H1 (cell line): ENCODE measurements at regions not wholly inside any gene's neighbourhood (a gene's known extent, or its start where the extent isn't known, plus 50 kb on each side); places are given as distances from the start of the nearest gene placed in this dataset.

ENCODE experiments used
- CTCF ChIA-PET: fragments of 300-600 bp; sonication (Branson Sonifier 250); formaldehyde crosslinking; loops from one replicate; lab custom pipeline; 2021; ENCODE audit not compliant: partially characterized antibody; lab: Charles Lee
- POLR2A ChIA-PET: fragments of 300-600 bp; sonication (Branson Sonifier 250); formaldehyde crosslinking; loops from one replicate; lab custom pipeline; 2021; ENCODE audit warnings: inconsistent platforms; ENCODE audit not compliant: partially characterized antibody; lab: Charles Lee
- DNase-seq, 2 experiments: peaks; one replicate each; pipeline versions ENCODE4 v3.0.0 to v3.0.0-alpha.2; 2010 to 2022; ENCODE audit warnings: low spot score in 2 of 2, low read depth in 1 of 2, mixed read lengths in 1 of 2
- FAIRE-seq: peaks from 2 replicates; lab custom pipeline; 2011; peaks lifted over from hg19 to GRCh38; lab: Jason Lieb, UNC
- H2AFZ ChIP-seq: 2 replicates; pipeline ENCODE4 v1.8.1; 2012; ENCODE audit warnings: low read length, inconsistent platforms
- H2AK5ac ChIP-seq: 2 replicates; pipeline ENCODE4 v1.6.1; 2013; ENCODE audit warnings: low read depth, low read length
- H2BK120ac ChIP-seq: replicated peaks from 2 replicates; pipeline ENCODE3; 2013; ENCODE audit warnings: low read depth, low read length, inconsistent platforms
- H2BK12ac ChIP-seq: 2 replicates; pipeline ENCODE4 v1.6.1; 2013; ENCODE audit warnings: low read depth, low read length
- H2BK15ac ChIP-seq: 2 replicates; pipeline ENCODE4 v1.6.1; 2013; ENCODE audit warnings: low read length
- H2BK20ac ChIP-seq: 2 replicates; pipeline ENCODE4 v1.6.1; 2013; ENCODE audit warnings: low read length
- H2BK5ac ChIP-seq: 2 replicates; pipeline ENCODE4 v1.6.1; 2013; ENCODE audit warnings: low read depth, low read length
- H3K14ac ChIP-seq: 2 replicates; pipeline ENCODE4 v1.6.1; 2013; ENCODE audit warnings: inconsistent platforms; ENCODE audit not compliant: insufficient read length
- H3K18ac ChIP-seq: 2 replicates; pipeline ENCODE4 v1.6.1; 2013; ENCODE audit warnings: low read length; ENCODE audit errors: extremely low read depth
- H3K23ac ChIP-seq: 2 replicates; pipeline ENCODE4 v1.6.1; 2013; ENCODE audit warnings: inconsistent platforms; ENCODE audit not compliant: insufficient read length
- H3K23me2 ChIP-seq: 2 replicates; pipeline ENCODE4 v1.6.1; 2013; ENCODE audit warnings: low read depth, low read length
- H3K27ac ChIP-seq: 2 replicates; pipeline ENCODE4 v1.6.1; 2011; ENCODE audit warnings: low read depth, low read length, inconsistent platforms
- H3K27me3 ChIP-seq, 4 experiments: replicated peaks in 1 of 4; 1 replicate in 1 of 4; 2 replicates in 3 of 4; pipeline versions ENCODE4 v1.6.1 to v1.8.1; 2011 to 2013; ENCODE audit warnings: low read length in 3 of 4, mild to moderate bottlenecking in 3 of 4, inconsistent platforms in 2 of 4, mixed read lengths in 2 of 4, moderate library complexity in 1 of 4; ENCODE audit not compliant: control insufficient read depth in 3 of 4, insufficient read depth in 3 of 4; ENCODE audit errors: extremely low read depth in 1 of 4
- H3K36me3 ChIP-seq, 4 experiments: 2 replicates each; pipeline versions ENCODE4 v1.6.1 to v1.8.1; 2011 to 2013; ENCODE audit warnings: mild to moderate bottlenecking in 4 of 4, low read length in 3 of 4, moderate library complexity in 2 of 4, control low read depth in 1 of 4, inconsistent platforms in 1 of 4; ENCODE audit not compliant: insufficient read depth in 4 of 4, control insufficient read depth in 2 of 4
- H3K4ac ChIP-seq: replicated peaks from 2 replicates; pipeline ENCODE3; 2013; ENCODE audit warnings: low read length, low read depth, mixed read lengths, inconsistent platforms; ENCODE audit not compliant: insufficient read length
- H3K4me1 ChIP-seq, 4 experiments: replicated peaks in 1 of 4; 1 replicate in 1 of 4; 2 replicates in 3 of 4; pipeline versions ENCODE4 v1.6.1 to v1.8.1; 2011 to 2013; ENCODE audit warnings: low read length in 3 of 4, inconsistent platforms in 2 of 4, mixed read lengths in 1 of 4; ENCODE audit not compliant: insufficient read depth in 4 of 4, control insufficient read depth in 3 of 4
- H3K4me2 ChIP-seq, 2 experiments: 2 replicates each; pipeline versions ENCODE4 v1.6.1 to v1.8.1; 2011 to 2013; ENCODE audit warnings: low read depth in 2 of 2, low read length in 2 of 2, control low read depth in 1 of 2, inconsistent platforms in 1 of 2, mild to moderate bottlenecking in 1 of 2; ENCODE audit not compliant: insufficient read depth in 1 of 2
- H3K4me3 ChIP-seq, 4 experiments: fragments of 200-600, 300-600 bp in 1 of 4; sonication (generic), shearing (Covaris generic), sonication (Bioruptor Twin) in 1 of 4; 2 replicates each; pipeline versions ENCODE4 v1.5.1 to v1.8.1; 2011 to 2016; ENCODE audit warnings: low read length in 4 of 4, low read depth in 3 of 4, control low read depth in 2 of 4, inconsistent platforms in 2 of 4, mild to moderate bottlenecking in 2 of 4, mixed read lengths in 1 of 4, moderate library complexity in 1 of 4; ENCODE audit not compliant: insufficient read depth in 2 of 4; ENCODE audit errors: extremely low read depth in 1 of 4
- H3K56ac ChIP-seq: replicated peaks from 2 replicates; pipeline ENCODE3; 2013; ENCODE audit warnings: low read depth, mild to moderate bottlenecking, mixed read lengths, low read length, inconsistent platforms; ENCODE audit not compliant: insufficient read length
- H3K79me1 ChIP-seq: 2 replicates; pipeline ENCODE4 v1.6.1; 2013; ENCODE audit warnings: low read depth, low read length, control low read depth
- H3K79me2 ChIP-seq, 2 experiments: 2 replicates each; pipeline versions ENCODE4 v1.6.1 to v1.8.1; 2012 to 2013; ENCODE audit warnings: low read length in 2 of 2, mild to moderate bottlenecking in 2 of 2, inconsistent platforms in 1 of 2; ENCODE audit not compliant: insufficient read depth in 2 of 2, control insufficient read depth in 1 of 2
- H3K9ac ChIP-seq, 4 experiments: replicated peaks in 1 of 4; 1 replicate in 1 of 4; 2 replicates in 3 of 4; pipeline versions ENCODE4 v1.6.1 to v1.8.1; 2011 to 2013; ENCODE audit warnings: low read depth in 3 of 4, low read length in 3 of 4, control low read depth in 2 of 4, mild to moderate bottlenecking in 2 of 4, moderate library complexity in 2 of 4, inconsistent platforms in 1 of 4; ENCODE audit errors: extremely low read depth in 1 of 4
- H3K9me3 ChIP-seq, 2 experiments: 2 replicates each; pipeline versions ENCODE4 v1.6.1 to v1.8.1; 2012 to 2013; ENCODE audit warnings: mild to moderate bottlenecking in 2 of 2, moderate library complexity in 2 of 2, control low read depth in 1 of 2, inconsistent platforms in 1 of 2, low read depth in 1 of 2, low read length in 1 of 2, mixed read lengths in 1 of 2; ENCODE audit not compliant: insufficient read depth in 2 of 2
- H4K20me1 ChIP-seq, 2 experiments: replicated peaks in 1 of 2; 2 replicates each; pipeline versions ENCODE3 to v1.8.1; 2011 to 2013; ENCODE audit warnings: inconsistent platforms in 2 of 2, low read length in 2 of 2, mild to moderate bottlenecking in 1 of 2; ENCODE audit not compliant: insufficient read depth in 2 of 2, control insufficient read depth in 1 of 2
- H4K5ac ChIP-seq: 2 replicates; pipeline ENCODE4 v1.6.1; 2013; ENCODE audit warnings: low read length, low read depth, mixed read lengths, inconsistent platforms; ENCODE audit not compliant: insufficient read length
- H4K8ac ChIP-seq: 2 replicates; pipeline ENCODE4 v1.8.0; 2013; ENCODE audit warnings: mild to moderate bottlenecking, moderate library complexity, low read length, inconsistent platforms; ENCODE audit not compliant: insufficient read depth; ENCODE audit errors: extremely low read depth
- H4K91ac ChIP-seq: replicated peaks from 2 replicates; pipeline ENCODE3; 2013; ENCODE audit warnings: low read length, mixed read lengths, inconsistent platforms; ENCODE audit not compliant: insufficient read length
- CREB1 ChIP-seq: IDR thresholded peaks from 2 replicates; pipeline ENCODE4 v1.6.1; 2012; ENCODE audit warnings: inconsistent platforms
- EGR1 ChIP-seq: IDR thresholded peaks from 2 replicates; pipeline ENCODE4 v1.6.1; 2011; ENCODE audit warnings: low read depth, low read length, borderline replicate concordance
- GTF2F1 ChIP-seq: IDR thresholded peaks from 2 replicates; pipeline ENCODE4 v1.6.1; 2012; ENCODE audit warnings: low read depth, low read length, improper control_type of control experiment, borderline replicate concordance
- HDAC2 ChIP-seq, 2 experiments: fragments of 300-600 bp in 1 of 2; sonication (generic) in 1 of 2; IDR thresholded peaks; 2 replicates each; pipeline ENCODE4 v1.6.1; 2011 to 2012; ENCODE audit warnings: low read depth in 2 of 2, low read length in 2 of 2, mild to moderate bottlenecking in 2 of 2, moderate library complexity in 2 of 2, borderline replicate concordance in 1 of 2, inconsistent platforms in 1 of 2
- JUN ChIP-seq: IDR thresholded peaks from 2 replicates; pipeline ENCODE4 v1.6.1; 2011; ENCODE audit warnings: low read depth, mild to moderate bottlenecking, improper control_type of control experiment, low read length
- JUND ChIP-seq: IDR thresholded peaks from 2 replicates; pipeline ENCODE4 v1.6.1; 2011; ENCODE audit warnings: mild to moderate bottlenecking, improper control_type of control experiment, low read length
- POU5F1 ChIP-seq: IDR thresholded peaks from 2 replicates; pipeline ENCODE4 v1.6.1; 2011; ENCODE audit warnings: low read depth, mild to moderate bottlenecking, low read length, moderate library complexity
- RNF2 ChIP-seq: fragments of 200-900, 300-1000 bp; sonication (generic); IDR thresholded peaks from 2 replicates; pipeline ENCODE4 v1.7.1; 2016; ENCODE audit warnings: borderline replicate concordance, low read depth, mild to moderate bottlenecking, antibody characterized with exemption, low read length; ENCODE audit not compliant: poor library complexity, severe bottlenecking; ENCODE audit errors: missing control alignments
- RXRA ChIP-seq: IDR thresholded peaks from 2 replicates; pipeline ENCODE4 v1.6.1; 2011; ENCODE audit warnings: low read depth, mild to moderate bottlenecking, low read length, moderate library complexity; ENCODE audit not compliant: insufficient read depth
- SP1 ChIP-seq: IDR thresholded peaks from 2 replicates; pipeline ENCODE4 v1.6.1; 2011; ENCODE audit warnings: low read depth, low read length
- SP2 ChIP-seq: IDR thresholded peaks from 2 replicates; pipeline ENCODE4 v1.6.1; 2012; ENCODE audit warnings: mild to moderate bottlenecking, low read length, inconsistent platforms
- TBP ChIP-seq: IDR thresholded peaks from 2 replicates; pipeline ENCODE4 v1.6.1; 2011; ENCODE audit warnings: low read depth, low read length, improper control_type of control experiment
- TEAD4 ChIP-seq: IDR thresholded peaks from 2 replicates; pipeline ENCODE4 v1.6.1; 2012; ENCODE audit warnings: low read depth, low read length, inconsistent platforms, mixed read lengths
- YY1 ChIP-seq: IDR thresholded peaks from 2 replicates; pipeline ENCODE4 v1.6.1; 2011; ENCODE audit warnings: low read depth, mild to moderate bottlenecking, low read length
- ZNF274 ChIP-seq: IDR thresholded peaks from 2 replicates; pipeline ENCODE4 v1.7.0; 2012; ENCODE audit warnings: low read length, borderline replicate concordance; ENCODE audit errors: extremely low read depth
- WGBS, 2 experiments: shearing (Covaris generic) in 1 of 2; methylation state at CpG; one replicate each; pipeline versions ENCODE4 v1.1.6 to v1.1.7; 2013 to 2015; ENCODE audit warnings: low lambda C conversion rate in 2 of 2, mixed read lengths in 2 of 2, inconsistent platforms in 1 of 2, low coverage in 1 of 2, missing lambda C conversion rate in 1 of 2; ENCODE audit not compliant: insufficient replicate concordance in 2 of 2, insufficient coverage in 1 of 2, insufficient read length in 1 of 2; ENCODE audit errors: extremely low coverage in 1 of 2, missing lambda C conversion rate in 1 of 2; 5-methylcytosine and 5-hydroxymethylcytosine counted together

DNA sequence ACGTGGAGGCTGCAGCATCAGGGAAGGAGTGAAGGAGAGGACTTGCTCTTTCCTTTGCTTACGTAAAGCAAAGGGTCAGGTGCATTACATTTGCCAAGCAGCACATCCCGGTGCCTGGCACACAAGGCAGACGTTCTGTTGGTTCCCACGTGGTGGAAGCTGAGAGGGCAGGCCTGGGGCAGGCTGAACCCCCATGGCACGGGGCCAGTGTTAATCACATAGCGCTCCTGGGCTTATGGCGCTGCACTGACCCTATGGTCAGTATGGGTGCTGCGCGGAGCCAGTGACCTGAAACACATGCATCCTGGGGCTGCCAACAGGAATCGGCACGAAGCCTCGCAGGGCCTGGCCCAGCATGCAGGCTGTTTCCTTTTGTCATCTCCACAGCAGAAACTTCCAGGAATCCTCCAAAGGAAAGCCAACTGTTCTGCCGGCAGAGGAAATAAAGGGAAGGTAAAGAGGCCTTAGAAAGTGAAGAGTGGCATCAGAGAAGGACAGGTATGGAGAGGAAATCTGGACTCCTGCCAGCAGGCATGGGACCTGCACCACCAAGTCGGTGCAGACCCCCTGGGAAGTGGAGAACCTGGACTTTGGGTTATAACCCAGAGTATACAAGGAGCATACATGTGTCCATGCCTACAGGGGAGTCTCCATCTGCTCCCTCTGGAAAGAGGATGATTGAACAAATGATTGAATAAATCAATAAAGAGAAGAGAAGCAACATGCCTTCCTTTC is 560.2 kb downstream of the TCERG1L start:
- WGBS, 2 experiments = 93% methylated on average over 15 of the region's 15 CpGs; no CpG with 5 or more reads in 1 of the 2 experiments
- Histone ChIP-seq H3K79me1 (no peaks in the 10 kb centered on the region), H3K14ac (no peak overlapping the region), H2BK15ac (no peak overlapping the region), H2BK120ac (no peak overlapping the region), H3K36me3 (no peaks in the 10 kb centered on the region), H3K9ac (no peak overlapping the region), H4K91ac (no peak overlapping the region), H3K9me3 (no peaks in the 10 kb centered on the region), H3K23me2 (no peaks in the 10 kb centered on the region), H4K5ac (no peak overlapping the region), H3K79me2 (no peaks in the 10 kb centered on the region), H2AFZ (no peak overlapping the region), H2BK20ac (no peak overlapping the region), H2BK12ac (no peak overlapping the region), H3K4me2 (no peak overlapping the region), H3K27me3 (no peaks in the 10 kb centered on the region), H3K56ac (no peak overlapping the region), H3K23ac (no peak overlapping the region), H2AK5ac (0 out of 2 replicates have a peak overlapping the region, but pooled peaks have one; percentile 75), H3K4me1 (no peaks in the 10 kb centered on the region; a peak in 1 of 7 replicates), H3K4ac (no peak overlapping the region), H4K8ac (no peak overlapping the region), H3K4me3 (no peak overlapping the region), H2BK5ac (no peak overlapping the region), H3K27ac (no peak overlapping the region), H4K20me1 (no peaks in the 10 kb centered on the region), H3K18ac (no peak overlapping the region)
- ChIA-PET POLR2A (no interaction called here), CTCF (no interaction called here)
- FAIRE-seq = no peak
- no peak for DNase-seq
- TF ChIP-seq SP1 (no peak), EGR1 (no peak), HDAC2 (IDR thresholded peaks at IDR 0.05; ENCODE audit: borderline replicate concordance in 1 of 2, low read depth in 2 of 2, low read length in 2 of 2) (no peak), GTF2F1 (no peak), RNF2 (no peak), SP2 (no peak), TBP (no peak), RXRA (no peak), CREB1 (no peak), YY1 (no peak), POU5F1 (no peak), JUND (no peak), JUN (no peak), ZNF274 (no peak), TEAD4 (no peak)
